Cardiac fibroblast (primary cell): ENCODE measurements at regions not wholly inside any gene's neighbourhood (a gene's known extent, or its start where the extent isn't known, plus 50 kb on each side); places are given as distances from the start of the nearest gene placed in this dataset.

ENCODE experiments used
- DNase-seq, 2 donors: peaks; one replicate each; pipeline versions ENCODE4 v3.0.0 to v3.0.0-alpha.2; 2010; ENCODE audit warnings: low read depth in 2 of 2
- H3K4me3 ChIP-seq, 2 donors: replicated peaks in 1 of 2; 1 replicate in 1 of 2; 2 replicates in 1 of 2; pipeline ENCODE4 v1.5.1; 2011; ENCODE audit warnings: low read depth in 2 of 2, low read length in 2 of 2, mild to moderate bottlenecking in 2 of 2, moderate library complexity in 1 of 2
- CTCF ChIP-seq: IDR thresholded peaks from one replicate; pipeline ENCODE4 v1.5.1; 2011; ENCODE audit warnings: low read depth, mild to moderate bottlenecking, low read length, inconsistent platforms

DNA sequence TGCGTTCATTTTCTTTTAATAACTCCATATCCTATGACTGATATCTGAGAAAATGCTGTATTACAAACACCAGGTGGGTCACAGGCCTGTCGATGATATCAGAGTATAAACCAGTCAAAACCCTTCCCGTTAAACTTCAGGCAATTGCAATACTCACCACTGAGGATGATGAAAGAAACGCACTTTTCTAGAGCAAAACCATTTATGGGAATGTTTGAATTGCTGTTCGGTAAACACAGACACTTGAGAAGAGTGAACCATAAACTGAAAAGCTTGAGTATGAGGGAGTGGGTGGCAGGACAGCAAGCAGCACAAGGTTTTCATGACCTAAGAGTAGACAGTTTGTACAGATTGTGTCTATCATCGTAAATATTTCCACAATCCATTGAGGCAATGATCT, 139.8 kb upstream of the CEP126 start:
- TF ChIP-seq CTCF = no peak
- no peak for DNase-seq

DNA sequence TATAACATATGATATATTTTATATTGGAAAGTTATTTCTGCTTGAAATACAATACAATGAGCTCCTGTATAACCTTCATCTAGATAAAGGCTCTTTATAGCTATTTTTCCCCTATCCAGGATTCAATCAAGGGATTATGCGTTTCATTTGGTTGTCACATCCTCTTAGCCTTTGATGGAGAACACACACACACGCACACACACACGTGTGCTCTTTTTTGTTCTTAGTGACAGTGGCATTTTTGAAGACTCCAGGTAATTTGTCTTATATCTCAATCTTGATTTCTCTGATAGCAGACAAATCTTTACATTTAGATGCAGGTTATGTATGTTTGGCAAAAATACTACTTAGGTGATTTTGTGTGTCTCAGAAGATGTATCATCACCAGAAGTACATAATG, 144.2 kb upstream of the CEP126 start:
- no peak for TF ChIP-seq CTCF
- no peak overlapping the region for H3K4me3 ChIP-seq
- no peak for DNase-seq

More for the DNA sequence above, 139.8 kb upstream of the CEP126 start:
- no peak overlapping the region for H3K4me3 ChIP-seq

- no peak for TF ChIP-seq CTCF
These were observed 148.9 kb upstream of the CEP126 start for GRCh38 chr11:101765932-101766331.

DNA sequence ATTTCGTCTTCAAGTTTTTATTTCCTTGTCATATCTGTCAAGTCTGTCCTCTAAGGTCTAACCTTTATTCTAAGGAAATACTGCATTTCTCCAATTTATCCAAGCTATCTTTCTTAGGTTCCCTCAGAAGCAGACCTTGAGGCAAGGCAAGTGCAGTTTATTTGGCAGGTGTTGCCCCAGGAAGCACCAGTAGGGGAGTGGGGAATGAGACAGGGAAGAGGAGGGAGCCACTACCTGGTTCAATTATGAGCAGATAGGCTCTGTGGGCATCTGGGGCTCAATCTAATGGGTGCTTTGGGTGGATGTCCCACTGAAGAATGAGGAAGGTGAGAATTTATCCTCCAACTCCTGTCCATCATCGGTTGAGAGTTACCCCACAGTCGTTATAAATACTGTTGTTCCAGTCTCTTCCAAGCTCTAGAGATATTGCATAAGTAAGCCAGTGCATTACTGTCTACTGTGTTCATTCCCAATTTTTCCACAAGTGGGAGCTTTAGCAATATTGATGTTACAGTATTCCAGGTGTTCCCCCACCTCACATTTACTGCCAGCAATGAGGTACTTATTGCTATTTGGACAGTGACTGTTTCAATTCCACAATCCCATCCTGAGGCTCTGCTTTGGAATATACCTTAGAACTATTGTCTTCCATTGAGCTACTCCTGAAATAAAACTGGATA, 154.9 kb upstream of the CEP126 start:
- peak in 1 of 2 donors; percentile 10 for DNase-seq
- TF ChIP-seq CTCF = no peak

More at GRCh38 chr11:101765932-101766331, 148.9 kb upstream of the CEP126 start:
- DNase-seq = no peak
- no peak overlapping the region for H3K4me3 ChIP-seq

DNA sequence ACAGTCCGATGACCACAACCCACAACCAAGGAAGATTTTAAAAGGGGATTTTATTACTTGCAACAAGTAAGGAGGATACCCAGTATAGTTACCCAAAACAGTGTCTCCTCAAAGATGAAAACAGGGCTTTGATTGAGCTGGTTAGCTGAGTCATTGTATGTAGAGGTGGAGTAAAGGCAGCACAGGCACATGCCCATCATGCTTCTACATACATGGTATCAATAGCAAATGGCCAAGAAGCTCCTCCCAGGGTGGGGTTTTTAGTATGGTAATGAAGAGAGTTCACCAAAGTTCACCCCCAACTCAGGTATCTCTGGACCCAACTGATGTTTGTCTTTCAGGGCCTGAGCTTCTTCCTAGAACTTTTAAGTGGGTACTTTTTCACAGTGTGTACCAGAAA, 157.1 kb upstream of the CEP126 start:
- no peak for TF ChIP-seq CTCF
- H3K4me3 ChIP-seq = no peak overlapping the region
- DNase-seq = no peak

More for the DNA sequence above, 154.9 kb upstream of the CEP126 start:
- no peak overlapping the region for H3K4me3 ChIP-seq

GRCh38 chr11:101748572-101749344, 165.0 kb upstream of the TRPC6 start:
- TF ChIP-seq CTCF = no peak
- no peak for DNase-seq
- H3K4me3 ChIP-seq = no peak overlapping the region
